CD4-positive, alpha-beta T cell treated with Interleukin-17A for 1 hour (primary cell): ENCODE measurements at regions not wholly inside any gene's neighbourhood (a gene's known extent, or its start where the extent isn't known, plus 50 kb on each side); places are given as distances from the start of the nearest gene placed in this dataset.

ENCODE experiments used
- DNase-seq: peaks from one replicate; pipeline ENCODE4 v3.0.0-alpha.2; 2020

DNA sequence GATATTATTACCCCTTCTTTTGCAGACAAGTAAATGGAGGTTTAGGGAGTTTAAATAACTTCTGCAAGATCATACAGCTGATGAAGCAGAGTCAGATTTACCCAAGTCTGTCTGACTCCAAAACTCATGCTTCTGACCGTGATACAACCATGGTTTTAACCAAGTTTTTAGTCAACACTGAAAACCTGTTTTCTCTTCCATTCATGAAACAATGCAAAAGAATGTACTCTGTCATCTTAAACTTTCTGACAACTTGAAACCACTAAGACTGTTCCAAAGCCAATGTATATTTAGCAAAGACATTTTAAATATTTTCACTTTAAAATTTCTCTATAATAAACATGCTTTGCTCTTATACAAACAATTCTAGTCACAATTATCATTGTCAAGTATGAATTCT, 77.0 kb upstream of the RBMS3 start:
- no peak for DNase-seq

DNA sequence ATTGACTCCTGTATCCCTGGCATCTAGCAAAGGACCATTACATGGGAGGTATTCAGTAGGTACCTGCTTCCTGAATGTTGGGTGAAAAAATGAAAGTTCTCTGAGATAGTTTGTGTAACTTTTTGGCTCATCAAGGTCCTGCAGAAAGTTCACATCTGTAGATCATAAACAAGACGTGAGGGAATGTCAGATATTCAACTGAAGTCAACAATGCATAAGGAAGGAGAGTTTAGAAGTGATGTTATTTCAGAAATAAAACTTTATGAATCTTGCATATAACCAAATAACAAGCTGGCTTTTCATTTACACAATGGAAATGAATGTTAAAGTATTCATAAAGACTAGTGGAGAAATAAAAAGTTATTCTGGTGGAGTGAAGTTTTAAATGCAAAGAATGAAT, 73.4 kb upstream of the RBMS3 start:
- no peak for DNase-seq

DNA sequence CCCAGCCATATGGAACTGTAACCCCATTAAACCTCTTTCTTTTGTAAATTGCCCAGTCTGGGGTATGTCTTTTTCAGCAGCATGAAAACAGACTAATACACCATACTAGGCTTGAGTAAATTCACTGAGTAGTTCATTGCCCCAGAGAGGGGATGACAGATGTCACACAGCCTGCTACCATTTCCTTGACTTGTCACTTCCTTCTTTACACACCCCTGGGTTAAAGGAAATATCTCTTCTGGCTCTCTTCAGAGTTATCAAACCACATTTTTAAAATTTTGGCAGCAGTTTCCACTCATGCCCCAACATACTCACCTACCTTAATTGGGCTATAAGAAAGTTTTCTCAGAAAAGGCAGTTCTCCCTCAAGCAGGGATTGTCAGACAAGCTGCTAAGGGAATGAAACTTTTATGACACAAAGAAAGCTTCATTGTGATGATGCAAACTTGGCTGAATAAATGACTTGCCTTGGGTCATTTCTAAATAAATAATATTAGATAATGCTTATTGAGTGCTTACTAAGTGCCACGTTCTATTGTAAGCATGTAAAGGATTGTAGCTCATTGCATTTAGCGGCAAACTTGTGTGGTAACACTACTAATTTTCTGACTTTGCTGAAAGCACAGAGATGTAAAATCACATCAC, 68.0 kb upstream of the RBMS3 start:
- DNase-seq: no peak

- no peak for DNase-seq
Measured at GRCh38 chr3:29214009-29214658, 66.7 kb upstream of the RBMS3 start.

DNA sequence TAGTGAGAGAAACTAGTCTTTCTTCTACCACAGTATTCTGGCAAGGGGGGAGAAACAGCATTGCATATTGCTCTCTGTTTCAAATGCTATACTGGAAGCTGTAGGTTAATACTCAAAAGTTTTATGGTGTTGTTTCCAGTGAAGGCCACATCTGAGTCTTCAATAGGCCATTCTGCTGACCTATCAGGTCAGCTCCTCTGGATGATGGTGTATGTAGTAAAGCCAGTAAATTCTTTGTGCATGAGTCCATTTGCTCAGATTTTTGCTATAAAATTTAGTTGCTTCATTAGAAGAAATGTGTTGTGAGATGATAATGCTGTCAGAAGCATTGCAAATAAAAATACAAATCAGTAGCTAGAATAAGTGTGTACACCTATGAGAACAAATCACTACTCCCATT, 64.9 kb upstream of the RBMS3 start:
- no peak for DNase-seq

DNA sequence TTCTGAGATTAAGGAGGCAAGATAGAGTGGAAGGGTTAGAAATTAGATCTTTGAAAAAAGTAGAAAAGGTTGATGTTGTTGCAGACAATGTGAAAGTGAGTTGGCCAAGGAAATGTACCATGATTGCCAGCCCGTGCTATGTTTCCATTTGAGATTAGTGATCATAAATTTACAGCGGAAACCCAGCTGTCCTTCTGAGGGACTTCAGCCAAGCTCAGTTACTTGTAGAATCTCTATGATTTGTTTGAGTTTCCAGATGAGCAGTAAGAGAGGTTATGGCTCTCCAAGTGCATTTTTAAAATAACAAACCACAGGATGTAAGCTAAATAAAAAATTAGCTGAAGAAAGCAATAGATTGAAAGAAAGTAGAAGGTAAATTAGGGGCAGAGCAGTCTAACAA, 54.2 kb upstream of the RBMS3 start:
- DNase-seq: no peak

GRCh38 chr3:29227307-29227706, 53.6 kb upstream of the RBMS3 start:
- no peak for DNase-seq
